Mesenchymal stem cell (in vitro differentiated cells and primary cell): ENCODE measurements at regions not wholly inside any gene's neighbourhood (a gene's known extent, or its start where the extent isn't known, plus 50 kb on each side); places are given as distances from the start of the nearest gene placed in this dataset.

Source experiments
- DNase-seq: peaks from one replicate; pipeline ENCODE4 v3.0.0-alpha.2; 2013
- H2AFZ ChIP-seq: one replicate; pipeline ENCODE4 v1.6.1; 2013; ENCODE audit warnings: low read depth, mild to moderate bottlenecking, control low read depth, inconsistent platforms, low read length, moderate library complexity
- H2AK5ac ChIP-seq: 2 replicates; pipeline ENCODE4 v1.6.1; 2013; ENCODE audit warnings: low read length, moderate library complexity, mild to moderate bottlenecking, inconsistent platforms; ENCODE audit not compliant: severe bottlenecking
- H2BK120ac ChIP-seq: one replicate; pipeline ENCODE4 v1.6.1; 2013; ENCODE audit warnings: low read depth, mild to moderate bottlenecking, inconsistent platforms, low read length, moderate library complexity
- H2BK12ac ChIP-seq, 2 experiments: one replicate each; pipeline ENCODE4 v1.6.1; 2013; ENCODE audit warnings: inconsistent platforms in 2 of 2, low read length in 2 of 2, mild to moderate bottlenecking in 2 of 2, moderate library complexity in 2 of 2, control low read depth in 1 of 2
- H2BK15ac ChIP-seq: one replicate; pipeline ENCODE4 v1.6.1; 2013; ENCODE audit warnings: mild to moderate bottlenecking, low read depth, inconsistent platforms; ENCODE audit not compliant: poor library complexity, severe bottlenecking
- H2BK5ac ChIP-seq: 2 replicates; pipeline ENCODE4 v1.6.1; 2013; ENCODE audit warnings: low read depth, mild to moderate bottlenecking, low read length, control low read depth, inconsistent platforms; ENCODE audit not compliant: poor library complexity, severe bottlenecking
- H3K14ac ChIP-seq, 2 experiments: one replicate each; pipeline ENCODE4 v1.6.1; 2013; ENCODE audit warnings: inconsistent platforms in 2 of 2, low read length in 2 of 2, control low read depth in 1 of 2, mild to moderate bottlenecking in 1 of 2, moderate library complexity in 1 of 2
- H3K18ac ChIP-seq, 2 experiments: one replicate each; pipeline ENCODE4 v1.6.1; 2013; ENCODE audit warnings: inconsistent platforms in 2 of 2, low read length in 2 of 2, control low read depth in 1 of 2, low read depth in 1 of 2, mild to moderate bottlenecking in 1 of 2
- H3K23ac ChIP-seq, 2 experiments: one replicate each; pipeline ENCODE4 v1.6.1; 2013; ENCODE audit warnings: inconsistent platforms in 2 of 2, low read length in 2 of 2, mild to moderate bottlenecking in 2 of 2, moderate library complexity in 2 of 2, control low read depth in 1 of 2
- H3K27ac ChIP-seq: 2 replicates; pipeline ENCODE4 v1.5.1; 2013; ENCODE audit warnings: mild to moderate bottlenecking, moderate library complexity, low read length, control low read depth, inconsistent platforms; ENCODE audit not compliant: poor library complexity, severe bottlenecking
- H3K27me3 ChIP-seq, 2 experiments: 2 replicates each; pipeline versions ENCODE4 v1.6.1 to v1.7.0; 2013; ENCODE audit warnings: low read length in 2 of 2, mild to moderate bottlenecking in 2 of 2, moderate library complexity in 2 of 2, control low read depth in 1 of 2, inconsistent platforms in 1 of 2; ENCODE audit not compliant: control insufficient read depth in 1 of 2, insufficient read depth in 1 of 2
- H3K36me3 ChIP-seq, 2 experiments: 2 replicates each; pipeline versions ENCODE4 v1.6.1 to v1.7.0; 2013; ENCODE audit warnings: low read length in 2 of 2, control low read depth in 1 of 2, inconsistent platforms in 1 of 2, low read depth in 1 of 2, mild to moderate bottlenecking in 1 of 2; ENCODE audit not compliant: insufficient read depth in 2 of 2, control insufficient read depth in 1 of 2
- H3K4ac ChIP-seq, 2 experiments: one replicate each; pipeline ENCODE4 v1.6.1; 2013; ENCODE audit warnings: inconsistent platforms in 2 of 2, low read length in 2 of 2, mild to moderate bottlenecking in 2 of 2, moderate library complexity in 2 of 2, control low read depth in 1 of 2, low read depth in 1 of 2
- H3K4me1 ChIP-seq: 2 replicates; pipeline ENCODE4 v1.6.1; 2013; ENCODE audit warnings: low read depth, low read length, control low read depth; ENCODE audit not compliant: control insufficient read depth, insufficient read depth
- H3K4me2 ChIP-seq: 2 replicates; pipeline ENCODE4 v1.6.1; 2013; ENCODE audit warnings: low read length, mild to moderate bottlenecking, inconsistent platforms; ENCODE audit not compliant: poor library complexity, severe bottlenecking
- H3K4me3 ChIP-seq, 2 experiments: 2 replicates each; pipeline versions ENCODE4 v1.5.1 to v1.7.0; 2013; ENCODE audit warnings: low read length in 2 of 2, mild to moderate bottlenecking in 2 of 2, control low read depth in 1 of 2, low read depth in 1 of 2; ENCODE audit not compliant: insufficient read depth in 1 of 2
- H3K79me1 ChIP-seq: replicated peaks from 2 replicates; pipeline ENCODE4 v1.6.1; 2013; ENCODE audit warnings: mild to moderate bottlenecking, control low read depth, low read length, inconsistent platforms; ENCODE audit not compliant: poor library complexity, severe bottlenecking
- H3K9ac ChIP-seq: 2 replicates; pipeline ENCODE4 v1.7.0; 2013; ENCODE audit warnings: mild to moderate bottlenecking, low read length, moderate library complexity
- H3K9me3 ChIP-seq: 2 replicates; pipeline ENCODE4 v1.7.0; 2013; ENCODE audit warnings: mild to moderate bottlenecking, low read length; ENCODE audit not compliant: control insufficient read depth
- H4K8ac ChIP-seq: one replicate; pipeline ENCODE4 v1.6.1; 2013; ENCODE audit warnings: inconsistent platforms, mild to moderate bottlenecking, low read length, moderate library complexity
- H4K91ac ChIP-seq: one replicate; pipeline ENCODE4 v1.6.1; 2013; ENCODE audit warnings: mild to moderate bottlenecking, low read length, inconsistent platforms
- WGBS: methylation state at CpG from one replicate; pipeline ENCODE4 v1.1.7; 2013; ENCODE audit warnings: mixed read lengths; 5-methylcytosine and 5-hydroxymethylcytosine counted together

DNA sequence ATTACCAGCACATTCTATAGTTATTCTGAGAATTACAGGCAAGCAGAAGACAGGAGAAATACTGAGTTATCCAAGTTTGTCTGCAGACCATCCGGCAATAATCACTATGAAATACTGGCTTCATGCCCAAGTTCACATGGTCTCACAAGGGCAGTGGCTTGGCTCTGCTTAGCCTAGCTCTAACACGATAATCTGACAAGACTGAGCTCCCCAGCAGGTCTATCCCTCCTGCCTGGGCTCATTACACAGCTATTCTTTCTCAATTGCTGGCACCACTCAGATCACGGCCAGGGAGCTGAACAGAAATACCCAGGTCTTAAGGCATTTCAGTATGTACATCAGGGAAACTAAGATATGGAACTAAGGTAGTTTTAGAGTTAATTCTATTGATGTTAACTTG lies 361.6 kb upstream of the PCDH20 start:
- Histone ChIP-seq H2AFZ (no peak overlapping the region), H3K27ac (no peak overlapping the region), H3K4me1 (no peaks in the 10 kb centered on the region), H2BK5ac (no peak overlapping the region), H3K4me3 (peak overlapping the region in 1 of 2 experiments; percentile 10), H3K79me1 (no peaks in the 10 kb centered on the region), H3K36me3 (no peaks in the 10 kb centered on the region), H3K9me3 (no peaks in the 10 kb centered on the region), H3K23ac (no peak overlapping the region), H3K9ac (no peak overlapping the region), H2AK5ac (no peak overlapping the region), H2BK15ac (no peak overlapping the region), H3K4ac (no peak overlapping the region), H3K14ac (no peak overlapping the region), H2BK12ac (no peak overlapping the region), H4K8ac (no peak overlapping the region), H2BK120ac (no peak overlapping the region), H3K4me2 (no peak overlapping the region), H3K18ac (no peak overlapping the region), H3K27me3 (no peaks in the 10 kb centered on the region), H4K91ac (no peak overlapping the region)
- no peak for DNase-seq
- 60% methylated on average over 2 of the region's 3 CpGs for WGBS

DNA sequence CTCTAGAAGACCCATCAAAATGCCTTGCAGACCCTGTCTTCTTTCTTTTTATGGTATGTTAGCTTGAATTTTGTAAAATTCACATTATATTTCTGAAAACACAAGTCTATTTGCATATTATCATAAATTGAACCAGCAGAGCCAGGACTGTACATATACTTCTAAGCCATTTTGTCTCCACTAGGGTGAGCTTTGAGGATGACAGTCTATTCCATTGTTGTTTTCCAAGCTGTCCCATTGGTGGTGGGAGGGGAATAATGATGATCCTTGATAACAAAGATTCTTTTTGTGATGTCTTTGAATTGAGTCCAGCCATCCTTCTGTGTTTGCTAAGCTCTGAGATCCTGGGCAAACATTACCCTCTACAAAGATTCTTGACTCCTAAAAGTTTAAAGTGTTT lies 359.3 kb upstream of the PCDH20 start:
- Histone ChIP-seq H3K14ac (no peak overlapping the region), H3K36me3 (no peaks in the 10 kb centered on the region), H2AK5ac (no peak overlapping the region), H4K91ac (no peak overlapping the region), H3K4me2 (no peak overlapping the region), H2AFZ (no peak overlapping the region), H3K4ac (no peak overlapping the region), H3K79me1 (no peaks in the 10 kb centered on the region), H3K9ac (no peak overlapping the region), H3K18ac (no peak overlapping the region), H2BK120ac (no peak overlapping the region), H3K27me3 (no peaks in the 10 kb centered on the region), H2BK15ac (no peak overlapping the region), H3K23ac (no peak overlapping the region), H2BK5ac (no peak overlapping the region), H3K9me3 (no peaks in the 10 kb centered on the region), H2BK12ac (no peak overlapping the region), H3K4me1 (no peaks in the 10 kb centered on the region), H4K8ac (no peak overlapping the region), H3K27ac (no peak overlapping the region), H3K4me3 (no peak overlapping the region)
- no peak for DNase-seq

DNA sequence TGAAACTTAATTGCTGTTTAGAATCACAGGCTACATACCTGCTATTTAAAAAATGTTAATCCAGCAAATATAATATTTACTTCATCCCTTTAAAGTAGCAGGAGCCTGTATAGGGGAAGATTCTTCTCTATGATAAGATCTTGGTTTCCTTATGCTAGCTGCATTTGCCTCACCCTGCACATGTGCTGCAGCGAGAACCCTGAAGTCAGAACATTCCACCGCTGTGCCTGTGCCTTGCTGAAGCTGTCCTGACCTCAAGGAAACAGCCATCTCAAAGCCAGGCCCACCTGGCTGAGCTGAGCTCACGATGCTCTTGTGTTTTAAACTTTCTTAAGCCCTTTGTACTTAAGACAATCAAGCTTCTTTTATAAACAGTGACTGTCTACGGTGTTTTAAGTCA lies 355.0 kb upstream of the PCDH20 start:
- no peaks in the 10 kb centered on the region for H3K36me3 ChIP-seq
- no peak overlapping the region for H2BK120ac ChIP-seq
- H4K8ac ChIP-seq: no peak overlapping the region
- no peaks in the 10 kb centered on the region for H3K4me1 ChIP-seq
- WGBS: 31% methylated on average over 3 of the region's 4 CpGs
- no peak for DNase-seq
- H2AFZ ChIP-seq: no peak overlapping the region
- H3K4ac ChIP-seq: no peak overlapping the region
- H3K27me3 ChIP-seq: no peaks in the 10 kb centered on the region
- H3K23ac ChIP-seq: no peak overlapping the region
- no peak overlapping the region for H2AK5ac ChIP-seq
- H3K79me1 ChIP-seq: no peaks in the 10 kb centered on the region
- no peak overlapping the region for H3K4me3 ChIP-seq
- H3K14ac ChIP-seq: no peak overlapping the region
- peaks cover 3% of the 10 kb centered on the region for H3K9me3 ChIP-seq
- no peak overlapping the region for H2BK5ac ChIP-seq
- no peak overlapping the region for H2BK12ac ChIP-seq
- no peak overlapping the region for H4K91ac ChIP-seq
- H3K9ac ChIP-seq: no peak overlapping the region
- no peak overlapping the region for H3K18ac ChIP-seq
- no peak overlapping the region for H3K4me2 ChIP-seq
- H3K27ac ChIP-seq: no peak overlapping the region
- H2BK15ac ChIP-seq: no peak overlapping the region

DNA sequence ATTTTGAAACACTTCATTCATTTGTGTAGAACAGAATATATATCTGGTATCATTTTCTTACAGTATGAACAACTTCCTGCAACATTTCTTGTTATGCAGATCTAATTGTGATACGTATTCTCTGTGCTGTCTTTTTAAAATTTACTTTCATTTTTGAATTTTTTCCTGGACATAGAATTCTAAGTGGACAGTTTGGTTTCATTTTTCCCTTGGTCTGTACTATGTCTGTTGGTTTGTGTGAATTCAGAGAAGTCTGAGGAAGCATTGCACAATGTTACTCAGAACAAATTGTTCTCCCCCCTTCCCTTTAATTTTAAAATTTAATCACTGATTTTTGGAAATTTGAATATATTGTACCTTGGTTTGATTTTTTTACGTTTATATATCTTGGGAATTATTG lies 352.5 kb upstream of the PCDH20 start:
- Histone ChIP-seq H3K9ac (no peak overlapping the region), H3K23ac (no peak overlapping the region), H2BK120ac (no peak overlapping the region), H3K4ac (no peak overlapping the region), H3K14ac (no peak overlapping the region), H4K8ac (no peak overlapping the region), H3K27me3 (no peaks in the 10 kb centered on the region), H2BK12ac (no peak overlapping the region), H3K36me3 (no peaks in the 10 kb centered on the region), H2BK15ac (no peak overlapping the region), H3K9me3 (peaks cover 3% of the 10 kb centered on the region), H3K27ac (no peak overlapping the region), H3K18ac (no peak overlapping the region), H3K4me1 (no peaks in the 10 kb centered on the region), H4K91ac (no peak overlapping the region), H2AFZ (no peak overlapping the region), H3K4me2 (no peak overlapping the region), H2BK5ac (no peak overlapping the region), H3K79me1 (no peaks in the 10 kb centered on the region), H3K4me3 (no peak overlapping the region), H2AK5ac (no peak overlapping the region)
- DNase-seq: no peak
- no CpG with 5 or more reads among the region's 2 CpGs for WGBS
